ENCODE measurements at regions not wholly inside any gene's neighbourhood (a gene's known extent, or its start where the extent isn't known, plus 50 kb on each side); places are given as distances from the start of the nearest gene placed in this dataset.

DNA sequence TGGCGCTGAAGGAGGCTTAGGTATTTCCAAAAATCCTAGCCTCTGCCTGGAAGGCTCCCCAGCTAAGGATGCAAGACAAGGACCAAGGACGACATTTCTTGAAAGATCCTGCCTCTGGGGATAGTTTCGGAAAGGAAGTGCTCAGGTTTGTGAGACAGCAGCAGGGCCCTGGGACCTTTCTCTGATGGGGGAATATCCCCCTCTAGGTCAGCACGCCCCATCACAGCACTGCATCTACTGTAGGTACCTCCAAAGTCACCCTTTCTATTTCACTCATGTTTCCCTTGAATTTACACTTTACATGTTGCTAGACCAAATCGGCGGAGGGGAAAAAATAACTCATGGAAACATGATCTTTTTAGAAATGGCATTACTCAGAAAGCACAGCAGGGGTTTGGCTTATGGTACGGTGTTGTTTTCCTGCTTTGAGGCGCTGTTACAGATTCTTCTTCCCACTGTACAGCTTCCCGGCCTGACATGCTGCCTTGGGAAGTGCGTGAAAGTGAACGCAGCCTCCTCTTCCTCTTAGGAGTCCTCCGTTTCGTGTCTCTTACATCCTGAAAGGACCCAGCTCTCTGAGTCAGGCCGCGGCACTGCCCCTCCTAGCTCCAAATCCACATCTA, 77.2 kb upstream of the DHRSX start:
- Histone ChIP-seq H3K4me1 (ENCODE audit: control insufficient read depth, insufficient read depth, low read length) (peaks cover 19% of the 10 kb centered on the region), H3K9me3 (ENCODE audit: control insufficient read depth, insufficient read depth, low read depth, low read length) (no peaks in the 10 kb centered on the region), H3K36me3 (ENCODE audit: control insufficient read depth in 2 of 2, insufficient read depth in 1 of 2, low read length in 2 of 2) (no peaks in the 10 kb centered on the region), H3K4me3 (ENCODE audit: low read depth, low read length) (no peak overlapping the region), H3K27ac (ENCODE audit: extremely low read depth, low read depth, low read length) (peak overlapping the region; percentile 78)
- POLR2A ChIA-PET = no interaction called here
- CTCF ChIA-PET = no interaction called here
- TF ChIP-seq ZNF791 (tag by site-specific recombination; IDR thresholded peaks at IDR 0.05) = no peak
- TF ChIP-seq, protein P1, sequence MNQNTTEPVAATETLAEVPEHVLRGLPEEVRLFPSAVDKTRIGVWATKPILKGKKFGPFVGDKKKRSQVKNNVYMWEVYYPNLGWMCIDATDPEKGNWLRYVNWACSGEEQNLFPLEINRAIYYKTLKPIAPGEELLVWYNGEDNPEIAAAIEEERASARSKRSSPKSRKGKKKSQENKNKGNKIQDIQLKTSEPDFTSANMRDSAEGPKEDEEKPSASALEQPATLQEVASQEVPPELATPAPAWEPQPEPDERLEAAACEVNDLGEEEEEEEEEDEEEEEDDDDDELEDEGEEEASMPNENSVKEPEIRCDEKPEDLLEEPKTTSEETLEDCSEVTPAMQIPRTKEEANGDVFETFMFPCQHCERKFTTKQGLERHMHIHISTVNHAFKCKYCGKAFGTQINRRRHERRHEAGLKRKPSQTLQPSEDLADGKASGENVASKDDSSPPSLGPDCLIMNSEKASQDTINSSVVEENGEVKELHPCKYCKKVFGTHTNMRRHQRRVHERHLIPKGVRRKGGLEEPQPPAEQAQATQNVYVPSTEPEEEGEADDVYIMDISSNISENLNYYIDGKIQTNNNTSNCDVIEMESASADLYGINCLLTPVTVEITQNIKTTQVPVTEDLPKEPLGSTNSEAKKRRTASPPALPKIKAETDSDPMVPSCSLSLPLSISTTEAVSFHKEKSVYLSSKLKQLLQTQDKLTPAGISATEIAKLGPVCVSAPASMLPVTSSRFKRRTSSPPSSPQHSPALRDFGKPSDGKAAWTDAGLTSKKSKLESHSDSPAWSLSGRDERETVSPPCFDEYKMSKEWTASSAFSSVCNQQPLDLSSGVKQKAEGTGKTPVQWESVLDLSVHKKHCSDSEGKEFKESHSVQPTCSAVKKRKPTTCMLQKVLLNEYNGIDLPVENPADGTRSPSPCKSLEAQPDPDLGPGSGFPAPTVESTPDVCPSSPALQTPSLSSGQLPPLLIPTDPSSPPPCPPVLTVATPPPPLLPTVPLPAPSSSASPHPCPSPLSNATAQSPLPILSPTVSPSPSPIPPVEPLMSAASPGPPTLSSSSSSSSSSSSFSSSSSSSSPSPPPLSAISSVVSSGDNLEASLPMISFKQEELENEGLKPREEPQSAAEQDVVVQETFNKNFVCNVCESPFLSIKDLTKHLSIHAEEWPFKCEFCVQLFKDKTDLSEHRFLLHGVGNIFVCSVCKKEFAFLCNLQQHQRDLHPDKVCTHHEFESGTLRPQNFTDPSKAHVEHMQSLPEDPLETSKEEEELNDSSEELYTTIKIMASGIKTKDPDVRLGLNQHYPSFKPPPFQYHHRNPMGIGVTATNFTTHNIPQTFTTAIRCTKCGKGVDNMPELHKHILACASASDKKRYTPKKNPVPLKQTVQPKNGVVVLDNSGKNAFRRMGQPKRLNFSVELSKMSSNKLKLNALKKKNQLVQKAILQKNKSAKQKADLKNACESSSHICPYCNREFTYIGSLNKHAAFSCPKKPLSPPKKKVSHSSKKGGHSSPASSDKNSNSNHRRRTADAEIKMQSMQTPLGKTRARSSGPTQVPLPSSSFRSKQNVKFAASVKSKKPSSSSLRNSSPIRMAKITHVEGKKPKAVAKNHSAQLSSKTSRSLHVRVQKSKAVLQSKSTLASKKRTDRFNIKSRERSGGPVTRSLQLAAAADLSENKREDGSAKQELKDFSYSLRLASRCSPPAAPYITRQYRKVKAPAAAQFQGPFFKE (tag by site-specific recombination; IDR thresholded peaks at IDR 0.05; ENCODE audit: borderline replicate concordance) = no peak
- TF ChIP-seq TCF7L2 (IDR thresholded peaks at IDR 0.05; ENCODE audit: borderline replicate concordance, low read depth, low read length) = no peak
- TF ChIP-seq ZNF366 (tag by site-specific recombination; conservative IDR thresholded peaks at IDR 0.05) = no peak
- TF ChIP-seq, protein P2, sequence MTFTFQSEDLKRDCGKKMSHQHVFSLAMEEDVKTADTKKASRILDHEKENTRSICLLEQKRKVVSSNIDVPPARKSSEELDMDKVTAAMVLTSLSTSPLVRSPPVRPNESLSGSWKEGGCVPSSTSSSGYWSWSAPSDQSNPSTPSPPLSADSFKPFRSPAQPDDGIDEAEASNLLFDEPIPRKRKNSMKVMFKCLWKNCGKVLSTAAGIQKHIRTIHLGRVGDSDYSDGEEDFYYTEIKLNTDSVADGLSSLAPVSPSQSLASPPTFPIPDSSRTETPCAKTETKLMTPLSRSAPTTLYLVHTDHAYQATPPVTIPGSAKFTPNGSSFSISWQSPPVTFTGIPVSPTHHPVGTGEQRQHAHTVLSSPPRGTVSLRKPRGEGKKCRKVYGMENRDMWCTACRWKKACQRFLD (tag by site-specific recombination; IDR thresholded peaks at IDR 0.05) = no peak
- TF ChIP-seq ZNF701 (tag by site-specific recombination; IDR thresholded peaks at IDR 0.05) = no peak
- peak; percentile 50; the same call in 1 of the 2 replicates for TF ChIP-seq PRDM1 (tag by site-specific recombination; IDR thresholded peaks at IDR 0.05)
- no peak for TF ChIP-seq SP2 (tag by site-specific recombination; IDR thresholded peaks at IDR 0.05)
- TF ChIP-seq ZNF529 (tag by site-specific recombination; IDR thresholded peaks at IDR 0.05; ENCODE audit: insufficient replicate concordance) = no peak
- no peak for TF ChIP-seq ZBTB48 (tag by site-specific recombination; IDR thresholded peaks at IDR 0.05)
- peak; percentile 70 for TF ChIP-seq ZNF341 (tag by site-specific recombination; IDR thresholded peaks at IDR 0.05; ENCODE audit: low read depth)
- peak; percentile 35; the same call in 1 of the 2 replicates for TF ChIP-seq ZNF629 (tag by site-specific recombination; IDR thresholded peaks at IDR 0.05)
- TF ChIP-seq ZSCAN16 (tag by site-specific recombination; IDR thresholded peaks at IDR 0.05) = no peak
- peak; percentile 82 for TF ChIP-seq TRIM28 (IDR thresholded peaks at IDR 0.05; ENCODE audit: borderline replicate concordance, low read length)
- TF ChIP-seq SP7 (tag by site-specific recombination; IDR thresholded peaks at IDR 0.05) = no peak; the same call in none of the 2 replicates
- 0 out of 2 replicates have a peak, but pooled peaks have one; percentile 20 for TF ChIP-seq ZNF2 (tag by site-specific recombination; IDR thresholded peaks at IDR 0.05)
- no peak for TF ChIP-seq ZNF202 (tag by site-specific recombination; IDR thresholded peaks at IDR 0.05; ENCODE audit: borderline replicate concordance)
- no peak for TF ChIP-seq ZNF23 (tag by site-specific recombination; IDR thresholded peaks at IDR 0.05; ENCODE audit: borderline replicate concordance)
- TF ChIP-seq ZNF146 (tag by site-specific recombination; IDR thresholded peaks at IDR 0.05) = no peak
- TF ChIP-seq, protein P3, sequence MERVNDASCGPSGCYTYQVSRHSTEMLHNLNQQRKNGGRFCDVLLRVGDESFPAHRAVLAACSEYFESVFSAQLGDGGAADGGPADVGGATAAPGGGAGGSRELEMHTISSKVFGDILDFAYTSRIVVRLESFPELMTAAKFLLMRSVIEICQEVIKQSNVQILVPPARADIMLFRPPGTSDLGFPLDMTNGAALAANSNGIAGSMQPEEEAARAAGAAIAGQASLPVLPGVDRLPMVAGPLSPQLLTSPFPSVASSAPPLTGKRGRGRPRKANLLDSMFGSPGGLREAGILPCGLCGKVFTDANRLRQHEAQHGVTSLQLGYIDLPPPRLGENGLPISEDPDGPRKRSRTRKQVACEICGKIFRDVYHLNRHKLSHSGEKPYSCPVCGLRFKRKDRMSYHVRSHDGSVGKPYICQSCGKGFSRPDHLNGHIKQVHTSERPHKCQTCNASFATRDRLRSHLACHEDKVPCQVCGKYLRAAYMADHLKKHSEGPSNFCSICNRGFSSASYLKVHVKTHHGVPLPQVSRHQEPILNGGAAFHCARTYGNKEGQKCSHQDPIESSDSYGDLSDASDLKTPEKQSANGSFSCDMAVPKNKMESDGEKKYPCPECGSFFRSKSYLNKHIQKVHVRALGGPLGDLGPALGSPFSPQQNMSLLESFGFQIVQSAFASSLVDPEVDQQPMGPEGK (tag by site-specific recombination; IDR thresholded peaks at IDR 0.05) = 0 out of 2 replicates have a peak, but pooled peaks have one; percentile 41
- TF ChIP-seq, protein P4, sequence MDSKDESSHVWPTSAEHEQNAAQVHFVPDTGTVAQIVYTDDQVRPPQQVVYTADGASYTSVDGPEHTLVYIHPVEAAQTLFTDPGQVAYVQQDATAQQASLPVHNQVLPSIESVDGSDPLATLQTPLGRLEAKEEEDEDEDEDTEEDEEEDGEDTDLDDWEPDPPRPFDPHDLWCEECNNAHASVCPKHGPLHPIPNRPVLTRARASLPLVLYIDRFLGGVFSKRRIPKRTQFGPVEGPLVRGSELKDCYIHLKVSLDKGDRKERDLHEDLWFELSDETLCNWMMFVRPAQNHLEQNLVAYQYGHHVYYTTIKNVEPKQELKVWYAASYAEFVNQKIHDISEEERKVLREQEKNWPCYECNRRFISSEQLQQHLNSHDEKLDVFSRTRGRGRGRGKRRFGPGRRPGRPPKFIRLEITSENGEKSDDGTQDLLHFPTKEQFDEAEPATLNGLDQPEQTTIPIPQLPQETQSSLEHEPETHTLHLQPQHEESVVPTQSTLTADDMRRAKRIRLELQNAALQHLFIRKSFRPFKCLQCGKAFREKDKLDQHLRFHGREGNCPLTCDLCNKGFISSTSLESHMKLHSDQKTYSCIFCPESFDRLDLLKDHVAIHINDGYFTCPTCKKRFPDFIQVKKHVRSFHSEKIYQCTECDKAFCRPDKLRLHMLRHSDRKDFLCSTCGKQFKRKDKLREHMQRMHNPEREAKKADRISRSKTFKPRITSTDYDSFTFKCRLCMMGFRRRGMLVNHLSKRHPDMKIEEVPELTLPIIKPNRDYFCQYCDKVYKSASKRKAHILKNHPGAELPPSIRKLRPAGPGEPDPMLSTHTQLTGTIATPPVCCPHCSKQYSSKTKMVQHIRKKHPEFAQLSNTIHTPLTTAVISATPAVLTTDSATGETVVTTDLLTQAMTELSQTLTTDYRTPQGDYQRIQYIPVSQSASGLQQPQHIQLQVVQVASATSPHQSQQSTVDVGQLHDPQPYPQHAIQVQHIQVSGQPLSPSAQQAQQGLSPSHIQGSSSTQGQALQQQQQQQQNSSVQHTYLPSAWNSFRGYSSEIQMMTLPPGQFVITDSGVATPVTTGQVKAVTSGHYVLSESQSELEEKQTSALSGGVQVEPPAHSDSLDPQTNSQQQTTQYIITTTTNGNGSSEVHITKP (tag by site-specific recombination; IDR thresholded peaks at IDR 0.05) = peak; percentile 51; the same call in 1 of the 2 replicates
- TF ChIP-seq, protein P5, sequence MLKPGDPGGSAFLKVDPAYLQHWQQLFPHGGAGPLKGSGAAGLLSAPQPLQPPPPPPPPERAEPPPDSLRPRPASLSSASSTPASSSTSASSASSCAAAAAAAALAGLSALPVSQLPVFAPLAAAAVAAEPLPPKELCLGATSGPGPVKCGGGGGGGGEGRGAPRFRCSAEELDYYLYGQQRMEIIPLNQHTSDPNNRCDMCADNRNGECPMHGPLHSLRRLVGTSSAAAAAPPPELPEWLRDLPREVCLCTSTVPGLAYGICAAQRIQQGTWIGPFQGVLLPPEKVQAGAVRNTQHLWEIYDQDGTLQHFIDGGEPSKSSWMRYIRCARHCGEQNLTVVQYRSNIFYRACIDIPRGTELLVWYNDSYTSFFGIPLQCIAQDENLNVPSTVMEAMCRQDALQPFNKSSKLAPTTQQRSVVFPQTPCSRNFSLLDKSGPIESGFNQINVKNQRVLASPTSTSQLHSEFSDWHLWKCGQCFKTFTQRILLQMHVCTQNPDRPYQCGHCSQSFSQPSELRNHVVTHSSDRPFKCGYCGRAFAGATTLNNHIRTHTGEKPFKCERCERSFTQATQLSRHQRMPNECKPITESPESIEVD (tag by site-specific recombination; IDR thresholded peaks at IDR 0.05) = 0 out of 2 replicates have a peak, but pooled peaks have one; percentile 62
- TF ChIP-seq ZNF24 (tag by site-specific recombination; IDR thresholded peaks at IDR 0.05) = peak; percentile 43; the same call in 1 of the 2 replicates
- TF ChIP-seq ZNF239 (tag by site-specific recombination; IDR thresholded peaks at IDR 0.05) = no peak

All from HEK293 (cell line).